Nephron progenitor cell (in vitro differentiated cells): ENCODE measurements at regions not wholly inside any gene's neighbourhood (a gene's known extent, or its start where the extent isn't known, plus 50 kb on each side); places are given as distances from the start of the nearest gene placed in this dataset.

Source experiments
- DNase-seq: peaks from one replicate; pipeline ENCODE4 v3.0.0; 2021
- H3K27ac Mint-ChIP-seq: 2 replicates; pipeline ENCODE4 v1.8.0; 2021; ENCODE audit warnings: mild to moderate bottlenecking, moderate library complexity, mixed read lengths
- H3K27me3 Mint-ChIP-seq: 2 replicates; pipeline ENCODE4 v1.8.0; 2021; ENCODE audit warnings: mild to moderate bottlenecking, low read depth, mixed read lengths; ENCODE audit not compliant: poor library complexity
- H3K36me3 Mint-ChIP-seq: 2 replicates; pipeline ENCODE4 v1.8.0; 2021; ENCODE audit warnings: low read depth, mixed read lengths
- H3K4me1 Mint-ChIP-seq: 2 replicates; pipeline ENCODE4 v1.8.0; 2021; ENCODE audit warnings: mixed read lengths
- H3K4me3 Mint-ChIP-seq: 2 replicates; pipeline ENCODE4 v1.8.0; 2021; ENCODE audit warnings: mild to moderate bottlenecking, moderate library complexity, mixed read lengths
- H3K9me3 Mint-ChIP-seq: 2 replicates; pipeline ENCODE4 v1.8.0; 2021; ENCODE audit warnings: mild to moderate bottlenecking, moderate library complexity, mixed read lengths
- CTCF ChIP-seq: fragments of 200-600 bp; sonication (generic); IDR thresholded peaks from 2 replicates; pipeline ENCODE4 v1.5.0; 2021; ENCODE audit warnings: antibody characterized with exemption

- Mint-ChIP-seq H3K4me3 (no peak overlapping the region), H3K36me3 (no peaks in the 10 kb centered on the region), H3K9me3 (no peaks in the 10 kb centered on the region), H3K27me3 (no peaks in the 10 kb centered on the region), H3K4me1 (no peaks in the 10 kb centered on the region), H3K27ac (no peak overlapping the region)
- DNase-seq = no peak
- no peak for TF ChIP-seq CTCF
These were observed 266.1 kb upstream of the LRIG3 start for GRCh38 chr12:59186451-59186850.

- no peak for DNase-seq
- no peaks in the 10 kb centered on the region for H3K4me1 Mint-ChIP-seq
- no peaks in the 10 kb centered on the region for H3K27me3 Mint-ChIP-seq
These were observed 265.0 kb upstream of the LRIG3 start for GRCh38 chr12:59185295-59185694.

GRCh38 chr12:59182658-59183455, 262.6 kb upstream of the LRIG3 start:
- no peaks in the 10 kb centered on the region for H3K36me3 Mint-ChIP-seq
- no peaks in the 10 kb centered on the region for H3K4me1 Mint-ChIP-seq
- H3K9me3 Mint-ChIP-seq = no peaks in the 10 kb centered on the region
- DNase-seq = no peak
- TF ChIP-seq CTCF = no peak
- no peaks in the 10 kb centered on the region for H3K27me3 Mint-ChIP-seq
- no peak overlapping the region for H3K4me3 Mint-ChIP-seq
- H3K27ac Mint-ChIP-seq = no peak overlapping the region

More at GRCh38 chr12:59185295-59185694, 265.0 kb upstream of the LRIG3 start:
- TF ChIP-seq CTCF = no peak
- H3K36me3 Mint-ChIP-seq = no peaks in the 10 kb centered on the region
- H3K27ac Mint-ChIP-seq = no peak overlapping the region
- H3K4me3 Mint-ChIP-seq = no peak overlapping the region
- no peaks in the 10 kb centered on the region for H3K9me3 Mint-ChIP-seq

GRCh38 chr12:59182191-59182590, 261.9 kb upstream of the LRIG3 start:
- peaks cover 4% of the 10 kb centered on the region for H3K36me3 Mint-ChIP-seq
- H3K4me1 Mint-ChIP-seq = no peaks in the 10 kb centered on the region
- no peaks in the 10 kb centered on the region for H3K27me3 Mint-ChIP-seq
- peaks cover 5% of the 10 kb centered on the region for H3K9me3 Mint-ChIP-seq
- no peak overlapping the region for H3K27ac Mint-ChIP-seq
- H3K4me3 Mint-ChIP-seq = no peak overlapping the region
- TF ChIP-seq CTCF = no peak
- DNase-seq = no peak

- H3K4me3 Mint-ChIP-seq = no peak overlapping the region
- no peaks in the 10 kb centered on the region for H3K4me1 Mint-ChIP-seq
- DNase-seq = no peak
- no peak for TF ChIP-seq CTCF
- peaks cover 5% of the 10 kb centered on the region for H3K36me3 Mint-ChIP-seq
- no peaks in the 10 kb centered on the region for H3K27me3 Mint-ChIP-seq
- H3K9me3 Mint-ChIP-seq = peaks cover 7% of the 10 kb centered on the region
- H3K27ac Mint-ChIP-seq = no peak overlapping the region
These were observed 261.0 kb upstream of the LRIG3 start for GRCh38 chr12:59181196-59181777.

- no peaks in the 10 kb centered on the region for H3K4me1 Mint-ChIP-seq
These were observed 258.9 kb upstream of the LRIG3 start for GRCh38 chr12:59179231-59179630.

More at GRCh38 chr12:59179231-59179630, 258.9 kb upstream of the LRIG3 start:
- Mint-ChIP-seq H3K27ac (no peak overlapping the region), H3K4me3 (no peak overlapping the region), H3K9me3 (peaks cover 10% of the 10 kb centered on the region), H3K27me3 (no peaks in the 10 kb centered on the region), H3K36me3 (peaks cover 5% of the 10 kb centered on the region)
- DNase-seq = no peak
- TF ChIP-seq CTCF = no peak
